CD4-positive, alpha-beta T cell (primary cell): ENCODE measurements at regions not wholly inside any gene's neighbourhood (a gene's known extent, or its start where the extent isn't known, plus 50 kb on each side); places are given as distances from the start of the nearest gene placed in this dataset.
"Not testable (repeated sequence)": the region's sequence is repeated elsewhere in the genome, so short reads cannot be mapped to it uniquely, and the experiment has no call there.

Experiments
- ATAC-seq: fragments of 200-7000 bp; cut with Tn5 transposase; one replicate; pipeline ENCODE4 v1.10.0; 2022; ENCODE audit warnings: mild to moderate bottlenecking; ENCODE audit not compliant: poor library complexity
- CTCF ChIA-PET: fragments of 350-600 bp; sonication (Branson Sonifier 250); formaldehyde crosslinking; loops from one replicate; lab custom pipeline; 2021; ENCODE audit warnings: antibody characterized with exemption, inconsistent platforms; lab: Charles Lee
- POLR2A ChIA-PET: fragments of 350-600 bp; sonication (Branson Sonifier 250); formaldehyde crosslinking; loops from one replicate; lab custom pipeline; 2021; ENCODE audit warnings: antibody characterized with exemption, inconsistent platforms; lab: Charles Lee
- DNase-seq, 14 experiments: peaks; one replicate each; pipeline ENCODE4 v3.0.0-alpha.2; 2013 to 2020; ENCODE audit warnings: mixed read lengths in 2 of 14
- H3K27ac ChIP-seq, 2 donors: one replicate each; pipeline versions ENCODE4 v1.5.1 to v1.7.0; 2013; ENCODE audit warnings: low read length in 2 of 2, low read depth in 1 of 2, mild to moderate bottlenecking in 1 of 2
- H3K27me3 ChIP-seq, 2 experiments: 1 replicate in 1 of 2; 2 replicates in 1 of 2; pipeline versions ENCODE4 v1.6.1 to v1.7.0; 2013; ENCODE audit warnings: low read length in 2 of 2, control low read depth in 1 of 2, mild to moderate bottlenecking in 1 of 2, moderate library complexity in 1 of 2; ENCODE audit not compliant: insufficient read depth in 2 of 2, control insufficient read depth in 1 of 2
- H3K36me3 ChIP-seq: one replicate; pipeline ENCODE4 v1.6.1; 2013; ENCODE audit warnings: low read length, control low read depth; ENCODE audit not compliant: insufficient read depth
- H3K4me1 ChIP-seq: one replicate; pipeline ENCODE4 v1.6.1; 2013; ENCODE audit warnings: low read length, control low read depth; ENCODE audit not compliant: insufficient read depth
- H3K4me3 ChIP-seq: one replicate; pipeline ENCODE4 v1.5.1; 2013; ENCODE audit warnings: mild to moderate bottlenecking, low read length, moderate library complexity
- H3K9me3 ChIP-seq, 2 experiments: 1 replicate in 1 of 2; 2 replicates in 1 of 2; pipeline versions ENCODE4 v1.6.1 to v1.7.0; 2013; ENCODE audit warnings: low read length in 2 of 2, mild to moderate bottlenecking in 2 of 2, control low read depth in 1 of 2, moderate library complexity in 1 of 2; ENCODE audit not compliant: control insufficient read depth in 1 of 2, insufficient read depth in 1 of 2
- H3K27ac Mint-ChIP-seq: one replicate; pipeline ENCODE4 v1.8.0; 2020; ENCODE audit warnings: mixed read lengths
- H3K27me3 Mint-ChIP-seq: one replicate; pipeline ENCODE4 v1.8.0; 2021; ENCODE audit warnings: mixed read lengths
- H3K36me3 Mint-ChIP-seq: one replicate; pipeline ENCODE4 v1.8.0; 2021; ENCODE audit warnings: low read depth, mixed read lengths
- H3K4me1 Mint-ChIP-seq: one replicate; pipeline ENCODE4 v1.8.0; 2021; ENCODE audit warnings: low read depth, mixed read lengths
- H3K4me3 Mint-ChIP-seq: one replicate; pipeline ENCODE4 v1.8.0; 2020; ENCODE audit warnings: mild to moderate bottlenecking, mixed read lengths
- H3K9me3 Mint-ChIP-seq: one replicate; pipeline ENCODE4 v1.8.0; 2020; ENCODE audit warnings: mixed read lengths
- CTCF ChIP-seq: fragments of 200-600 bp; IDR thresholded peaks from one replicate; pipeline ENCODE4 v1.8.0; 2022; ENCODE audit warnings: antibody characterized with exemption, mild to moderate bottlenecking
- intact Hi-C, 2 experiments: fragments of 100-400 bp; cut with DNase I in 1 of 2; cut with micrococcal nuclease in 1 of 2; formaldehyde crosslinking; loops; one replicate each; pipeline versions ENCODE4 v1.15.1 to v1.9.0; 2023 to 2025; cut with DNase I, micrococcal nuclease

GRCh38 chr15:62250978-62251377 lies 85.9 kb upstream of the C2CD4B start:
- H3K4me1 Mint-ChIP-seq: no peaks in the 10 kb centered on the region

GRCh38 chr15:62253294-62253693 lies 88.2 kb upstream of the C2CD4B start:
- H3K4me1 ChIP-seq: no peaks in the 10 kb centered on the region
- Mint-ChIP-seq H3K36me3 (no peaks in the 10 kb centered on the region), H3K27ac (no peak overlapping the region), H3K4me3 (no peak overlapping the region), H3K27me3 (peaks cover 33% of the 10 kb centered on the region), H3K9me3 (no peaks in the 10 kb centered on the region), H3K4me1 (no peaks in the 10 kb centered on the region)
- no peaks in the 10 kb centered on the region for H3K36me3 ChIP-seq
- CTCF ChIA-PET: no interaction called here
- no peaks in the 10 kb centered on the region for H3K9me3 ChIP-seq
- no peak for TF ChIP-seq CTCF
- intact Hi-C loops: loop anchor here in 1 of 2 experiments (5.0 kb wide), 1 partner anchor 381 kb away; no protein-coding TSS in a partner anchor
- POLR2A ChIA-PET: no interaction called here
- H3K4me3 ChIP-seq: no peak overlapping the region
- no peak overlapping the region for H3K27ac ChIP-seq
- ATAC-seq: no peak
- H3K27me3 ChIP-seq: no peaks in the 10 kb centered on the region
- DNase-seq: no peak

More at GRCh38 chr15:62250978-62251377, 85.9 kb upstream of the C2CD4B start:
- H3K4me3 Mint-ChIP-seq: no peak overlapping the region
- DNase-seq (no peak), ATAC-seq (no peak)
- no peaks in the 10 kb centered on the region for H3K36me3 Mint-ChIP-seq
- no peaks in the 10 kb centered on the region for H3K27me3 ChIP-seq
- no peak overlapping the region for H3K27ac Mint-ChIP-seq
- H3K36me3 ChIP-seq: no peaks in the 10 kb centered on the region
- no peak overlapping the region for H3K4me3 ChIP-seq
- H3K4me1 ChIP-seq: no peaks in the 10 kb centered on the region
- no peaks in the 10 kb centered on the region for H3K9me3 ChIP-seq
- intact Hi-C loops: loop anchor here in 1 of 2 experiments (5.0 kb wide), 1 partner anchor 379 kb away; no protein-coding TSS in a partner anchor
- CTCF ChIA-PET: no interaction called here
- POLR2A ChIA-PET: no interaction called here
- no peak for TF ChIP-seq CTCF
- H3K27ac ChIP-seq: no peak overlapping the region
- no peaks in the 10 kb centered on the region for H3K9me3 Mint-ChIP-seq
- peaks cover 33% of the 10 kb centered on the region for H3K27me3 Mint-ChIP-seq

- H3K36me3 Mint-ChIP-seq: no peaks in the 10 kb centered on the region
- H3K27ac ChIP-seq: no peak overlapping the region
- H3K27me3 ChIP-seq: no peaks in the 10 kb centered on the region
- no peaks in the 10 kb centered on the region for H3K4me1 ChIP-seq
- H3K27ac Mint-ChIP-seq: no peak overlapping the region
- peak; percentile 63 for TF ChIP-seq CTCF
- H3K27me3 Mint-ChIP-seq: peaks cover 26% of the 10 kb centered on the region
- H3K36me3 ChIP-seq: no peaks in the 10 kb centered on the region
- H3K9me3 ChIP-seq: no peaks in the 10 kb centered on the region
- ChIA-PET POLR2A (no interaction called here), CTCF (no interaction called here)
- intact Hi-C loops: loop anchor here in 1 of 2 experiments (5.0 kb wide), 1 partner anchor 382 kb away; no protein-coding TSS in a partner anchor
- no peaks in the 10 kb centered on the region for H3K9me3 Mint-ChIP-seq
- H3K4me3 Mint-ChIP-seq: no peak overlapping the region
- ATAC-seq (peak; percentile 44), DNase-seq (peak; percentile 30 to 70 (median 44))
- no peaks in the 10 kb centered on the region for H3K4me1 Mint-ChIP-seq
- H3K4me3 ChIP-seq: no peak overlapping the region
Observed at GRCh38 chr15:62254137-62254934, 89.3 kb upstream of the C2CD4B start.

GRCh38 chr15:62256430-62256829 lies 91.3 kb upstream of the C2CD4B start:
- DNase-seq, CTCF ChIA-PET, ATAC-seq, H3K4me3 Mint-ChIP-seq, H3K9me3 Mint-ChIP-seq, H3K4me1 Mint-ChIP-seq, H3K27ac ChIP-seq, H3K36me3 ChIP-seq, intact Hi-C loops, H3K4me3 ChIP-seq, H3K27me3 ChIP-seq, H3K9me3 ChIP-seq, H3K27ac Mint-ChIP-seq, H3K4me1 ChIP-seq, POLR2A ChIA-PET, H3K36me3 Mint-ChIP-seq: not testable (repeated sequence)
- peaks cover 26% of the 10 kb centered on the region for H3K27me3 Mint-ChIP-seq
